NCI-H1092 treated with DMSO at 0.1 percent for 48 hours (cell line): ENCODE measurements at regions not wholly inside any gene's neighbourhood (a gene's known extent, or its start where the extent isn't known, plus 50 kb on each side); places are given as distances from the start of the nearest gene placed in this dataset.
"Not testable (repeated sequence)": the region's sequence is repeated elsewhere in the genome, so short reads cannot be mapped to it uniquely, and the experiment has no call there.

Experiments used
- DNase-seq: peaks from one replicate; lab custom pipeline; 2025; lab: John Stamatoyannopoulos, UW

- DNase-seq = no peak
These were observed 84.0 kb downstream of the NSUN2 start for GRCh38 chr5:6548756-6549285.

- not testable (repeated sequence) for DNase-seq
These were observed 84.8 kb downstream of the NSUN2 start for GRCh38 chr5:6547926-6548519.

- no peak for DNase-seq
These were observed 85.3 kb downstream of the NSUN2 start for GRCh38 chr5:6547498-6547897.

- peak; percentile 98 for DNase-seq
These were observed 86.8 kb downstream of the NSUN2 start for GRCh38 chr5:6545770-6546690.

- no peak for DNase-seq
These were observed 87.7 kb downstream of the NSUN2 start for GRCh38 chr5:6545036-6545693.

DNA sequence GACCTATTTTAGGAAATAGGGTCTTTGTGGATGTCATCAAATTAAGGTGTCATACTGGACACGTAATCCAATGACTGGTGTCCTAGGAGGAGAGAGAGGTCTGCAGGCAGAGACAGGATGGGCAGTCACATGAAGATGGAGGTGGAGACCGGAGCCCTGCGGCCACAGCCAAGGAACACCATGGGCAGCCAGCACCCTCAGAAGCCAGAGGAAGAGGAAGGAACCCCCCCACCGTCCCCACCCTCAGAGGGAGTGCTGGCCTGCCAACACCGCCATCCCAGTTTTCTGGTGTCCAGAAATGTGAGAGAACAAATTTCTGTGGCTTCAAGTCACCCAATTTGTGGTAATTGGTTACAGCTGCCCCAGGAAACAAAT is 88.3 kb downstream of the NSUN2 start:
- no peak for DNase-seq
